C4-2B (cell line): ENCODE measurements at regions not wholly inside any gene's neighbourhood (a gene's known extent, or its start where the extent isn't known, plus 50 kb on each side); places are given as distances from the start of the nearest gene placed in this dataset.

Source experiments
- CTCF ChIP-seq: fragments of 450-650 bp; conservative IDR thresholded peaks from 2 replicates; pipeline ENCODE4 v1.5.1; 2017; ENCODE audit warnings: mild to moderate bottlenecking
- ZFX ChIP-seq: fragments of 450-650 bp; IDR thresholded peaks from 2 replicates; pipeline ENCODE4 v1.6.1; 2017

- no peak for TF ChIP-seq ZFX
- TF ChIP-seq CTCF = no peak
These were observed 471.6 kb downstream of the PCDH20 start for GRCh38 chr13:60944016-60944415.
